HG02763 (cell line): ENCODE measurements at regions not wholly inside any gene's neighbourhood (a gene's known extent, or its start where the extent isn't known, plus 50 kb on each side); places are given as distances from the start of the nearest gene placed in this dataset.
"Not testable (repeated sequence)": the region's sequence is repeated elsewhere in the genome, so short reads cannot be mapped to it uniquely, and the experiment has no call there.

ENCODE experiments used
- ATAC-seq: cut with Tn5 transposase; IDR thresholded peaks from one replicate; pipeline ENCODE4 v1.9.1; 2021; ENCODE audit warnings: mild to moderate bottlenecking, moderate library complexity; ENCODE audit not compliant: unreplicated experiment

DNA sequence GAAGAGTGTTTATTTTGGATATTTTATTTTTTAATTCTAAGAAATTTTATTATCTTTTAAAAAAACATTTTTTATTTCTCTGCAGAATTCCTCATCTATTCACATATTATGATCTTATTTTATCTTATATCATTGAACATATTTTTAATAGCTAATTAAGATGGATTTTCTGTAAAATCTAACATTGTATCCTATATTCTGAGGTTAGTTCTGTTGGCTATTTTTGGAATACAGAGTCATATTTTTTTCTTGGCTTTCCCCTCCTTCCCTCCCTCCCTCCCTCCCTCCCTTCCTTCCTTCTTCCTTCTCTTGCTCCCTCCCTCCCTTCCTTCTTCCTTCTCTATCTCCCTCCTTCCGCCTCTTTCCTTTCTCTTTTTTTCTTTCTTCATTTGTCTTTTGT, 2326.6 kb upstream of the RAG2 start:
- ATAC-seq: no peak

GRCh38 chr11:38900211-38900610, 2302.2 kb upstream of the RAG2 start:
- no peak for ATAC-seq

DNA sequence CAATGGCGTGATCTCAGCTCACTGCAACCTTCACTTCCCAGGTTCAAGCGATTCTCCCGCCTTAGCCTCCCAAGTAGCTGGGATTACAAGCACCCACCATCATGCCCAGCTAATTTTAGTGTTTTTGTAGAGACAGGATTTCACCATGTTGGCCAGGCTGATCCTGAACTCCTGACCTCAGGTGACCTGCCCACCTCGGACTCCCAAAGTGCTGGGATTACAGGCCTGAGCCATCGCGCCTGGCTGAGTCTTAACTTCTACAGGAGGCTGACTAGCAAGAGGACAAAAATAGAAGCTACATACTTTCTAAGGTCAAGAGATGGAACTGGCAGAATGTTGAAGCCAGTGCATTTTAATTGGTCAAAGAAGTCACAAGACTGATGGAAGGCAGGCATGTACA, 2296.2 kb upstream of the RAG2 start:
- ATAC-seq: not testable (repeated sequence)

DNA sequence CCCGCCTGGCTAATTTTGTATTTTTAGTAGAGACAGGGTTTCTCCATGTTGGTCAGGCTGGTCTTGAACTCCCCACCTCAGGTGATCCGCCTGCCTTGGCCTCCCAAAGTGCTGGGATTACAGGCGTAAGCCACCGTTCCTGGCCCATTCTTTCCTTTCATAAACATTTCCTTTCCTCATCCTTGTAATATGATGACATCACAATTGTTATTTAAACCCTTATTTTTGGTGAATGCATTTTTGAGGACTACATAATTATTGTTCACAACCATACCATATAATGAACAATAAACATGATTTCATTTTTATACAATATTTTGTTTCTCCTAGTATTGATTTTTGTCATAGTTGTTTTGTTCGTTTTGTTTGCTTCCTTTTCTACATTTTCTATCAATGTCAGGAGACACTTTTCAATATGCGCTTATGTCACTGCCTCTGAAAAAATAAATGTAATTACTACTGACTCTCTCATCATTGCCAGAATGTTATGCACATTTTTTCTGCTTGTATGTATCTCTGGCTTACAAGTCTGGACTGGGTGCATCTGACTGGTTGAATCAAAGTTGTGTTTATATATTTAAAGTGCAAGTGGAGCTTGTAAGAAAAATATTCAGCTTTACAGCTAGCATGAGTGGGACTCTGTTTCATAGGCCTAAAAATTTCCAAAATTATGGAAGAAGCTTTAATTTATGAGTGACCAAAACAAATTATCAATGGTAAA, 2286.3 kb upstream of the RAG2 start:
- no peak for ATAC-seq

GRCh38 chr11:38867338-38867737, 2269.3 kb upstream of the RAG2 start:
- ATAC-seq: no peak

- ATAC-seq: no peak
Measured at GRCh38 chr11:38865922-38866321, 2267.9 kb upstream of the RAG2 start.

GRCh38 chr11:38842991-38843390, 2245.0 kb upstream of the RAG2 start:
- no peak for ATAC-seq

DNA sequence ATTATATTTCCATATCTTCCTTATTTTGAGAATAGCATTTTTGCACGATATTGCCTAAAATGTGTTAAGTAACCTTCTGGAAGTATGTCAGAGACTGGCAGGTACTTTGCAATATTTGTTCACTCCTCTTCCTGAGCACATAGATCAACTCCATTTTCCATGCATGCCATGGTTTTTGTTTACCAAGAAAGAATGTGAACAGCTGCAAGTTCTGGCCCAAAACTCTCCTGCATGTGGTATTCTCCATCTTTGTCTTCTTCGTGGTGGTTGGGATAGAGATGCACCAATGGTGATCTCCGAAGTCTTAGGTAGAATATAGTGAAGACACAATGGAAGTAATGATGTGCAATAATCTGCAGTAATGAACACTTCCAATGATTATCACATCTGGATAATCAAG, 2241.0 kb upstream of the RAG2 start:
- no peak for ATAC-seq

DNA sequence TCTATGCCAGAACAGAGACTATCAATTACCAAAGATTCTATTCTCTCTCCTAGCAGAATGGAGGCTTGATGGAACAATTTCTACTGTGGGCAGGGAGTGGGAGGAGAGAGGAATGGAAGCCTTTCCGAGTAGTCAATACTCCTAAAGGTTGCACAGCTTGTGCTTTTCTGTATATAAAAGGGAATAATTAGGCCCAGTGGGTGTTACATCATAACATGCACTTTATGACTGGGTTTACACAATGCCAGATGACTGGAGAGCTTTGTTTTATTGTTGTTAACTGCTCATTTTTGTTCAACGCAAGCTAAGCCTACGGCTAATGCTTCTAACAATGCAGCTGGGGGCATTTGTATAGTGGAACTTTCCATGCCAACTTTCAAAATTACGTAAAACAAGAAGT, 2237.9 kb upstream of the RAG2 start:
- ATAC-seq: no peak

DNA sequence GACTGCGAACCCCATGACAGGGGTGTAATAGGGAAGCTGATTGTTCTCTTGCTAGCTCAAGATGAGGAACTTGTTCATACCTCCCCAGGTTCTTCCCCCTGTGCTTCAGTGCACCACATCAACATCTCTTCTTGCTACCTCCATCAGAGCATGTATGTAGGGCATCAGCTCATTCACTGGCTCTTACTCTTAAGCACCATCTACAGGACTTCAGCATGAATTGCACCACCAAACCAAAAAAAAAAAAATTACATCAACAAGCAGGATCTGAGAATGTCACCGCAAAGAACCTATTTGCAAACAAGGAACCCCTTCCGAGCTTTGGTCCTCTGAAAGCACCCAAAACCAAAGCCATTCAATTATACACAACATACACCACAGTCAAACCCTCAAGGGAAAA, 2226.5 kb upstream of the RAG2 start:
- ATAC-seq: no peak

- not testable (repeated sequence) for ATAC-seq
Measured at GRCh38 chr11:38821786-38822185, 2223.8 kb upstream of the RAG2 start.

- no peak for ATAC-seq
Measured at GRCh38 chr11:38819981-38820380, 2221.9 kb upstream of the RAG2 start.

GRCh38 chr11:38818720-38819119, 2220.7 kb upstream of the RAG2 start:
- no peak for ATAC-seq

DNA sequence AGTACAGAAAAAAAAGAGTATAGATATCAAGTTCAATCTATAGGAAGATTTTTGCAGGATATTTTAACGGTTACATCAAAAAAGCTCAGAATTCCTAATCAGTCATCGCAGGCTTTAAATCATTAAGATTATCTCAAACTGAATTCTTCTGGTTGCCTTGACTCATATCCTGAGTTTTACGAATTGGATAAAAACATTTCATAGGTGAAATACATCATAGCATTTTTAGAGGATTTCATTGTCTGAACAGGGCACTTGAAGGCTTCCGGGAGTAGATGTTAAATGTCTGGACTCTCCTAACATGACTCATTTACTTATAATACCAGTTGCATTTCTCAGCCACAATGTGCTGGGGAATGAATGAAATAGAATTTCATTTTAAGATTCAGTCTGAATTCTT, 2216.6 kb upstream of the RAG2 start:
- ATAC-seq: no peak

- no peak for ATAC-seq
Measured at GRCh38 chr11:38809521-38809920, 2211.5 kb upstream of the RAG2 start.

DNA sequence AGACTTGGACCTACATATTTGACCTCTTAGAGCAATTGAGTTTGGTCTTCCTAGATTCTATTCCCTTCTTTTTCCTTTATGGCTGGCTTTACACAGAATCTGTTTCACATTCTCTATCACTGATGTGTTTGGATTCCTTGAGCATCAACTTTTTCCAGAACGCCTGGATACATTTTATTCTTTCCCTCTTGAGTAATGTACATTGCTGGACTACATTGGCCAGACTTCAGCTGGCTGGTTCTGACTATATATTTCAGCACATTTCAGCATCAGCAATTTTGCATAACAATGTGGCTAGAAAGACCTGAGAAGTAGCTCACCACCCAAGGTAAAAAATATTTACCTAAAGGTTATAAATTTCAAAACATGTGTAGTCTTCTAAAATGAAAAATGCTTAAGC, 2198.2 kb upstream of the RAG2 start:
- ATAC-seq: no peak

- no peak for ATAC-seq
Measured at GRCh38 chr11:38795027-38795426, 2197.0 kb upstream of the RAG2 start.

- no peak for ATAC-seq
Measured at GRCh38 chr11:38791346-38791961, 2193.4 kb upstream of the RAG2 start.

GRCh38 chr11:38788561-38788960, 2190.5 kb upstream of the RAG2 start:
- ATAC-seq: no peak

DNA sequence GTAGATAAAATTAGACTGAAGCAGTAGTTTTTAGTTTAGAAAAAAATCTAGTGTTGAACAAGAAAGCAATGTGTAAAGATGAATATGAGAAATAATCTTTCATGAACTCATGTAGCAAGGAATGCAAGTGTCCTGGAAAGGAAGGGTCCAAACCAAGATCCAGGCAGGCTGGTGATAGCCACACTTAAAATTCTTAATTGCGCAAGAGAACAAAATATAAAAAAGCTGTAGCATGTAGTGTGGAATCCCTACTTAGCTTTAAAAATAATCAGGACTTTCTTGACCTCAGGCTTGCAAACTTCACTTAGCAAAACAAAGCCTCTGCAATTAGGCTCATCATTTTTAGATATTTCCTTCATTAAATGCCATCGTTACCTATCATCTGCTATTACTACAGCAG, 2186.1 kb upstream of the RAG2 start:
- no peak for ATAC-seq

DNA sequence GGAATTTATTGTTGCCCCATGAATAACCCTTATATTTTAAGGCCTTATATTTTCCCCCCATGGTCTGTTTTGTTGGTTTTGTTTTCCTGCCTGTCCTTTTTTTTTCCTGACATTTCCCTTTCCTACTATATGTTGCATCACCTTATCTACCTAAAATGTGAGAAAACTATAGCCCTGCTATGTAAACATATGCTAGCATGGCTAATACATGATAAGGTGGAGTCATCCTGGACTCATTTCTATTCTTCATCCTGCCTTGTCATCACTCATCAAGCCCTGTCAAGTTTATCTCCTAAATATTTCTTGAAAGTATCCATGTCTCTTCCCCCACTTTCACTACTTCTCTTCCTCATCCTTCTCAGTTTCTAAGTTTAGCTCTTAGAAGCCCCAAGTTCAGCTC, 2168.8 kb upstream of the RAG2 start:
- no peak for ATAC-seq

- ATAC-seq: no peak
Measured at GRCh38 chr11:38759394-38759793, 2161.4 kb upstream of the RAG2 start.

DNA sequence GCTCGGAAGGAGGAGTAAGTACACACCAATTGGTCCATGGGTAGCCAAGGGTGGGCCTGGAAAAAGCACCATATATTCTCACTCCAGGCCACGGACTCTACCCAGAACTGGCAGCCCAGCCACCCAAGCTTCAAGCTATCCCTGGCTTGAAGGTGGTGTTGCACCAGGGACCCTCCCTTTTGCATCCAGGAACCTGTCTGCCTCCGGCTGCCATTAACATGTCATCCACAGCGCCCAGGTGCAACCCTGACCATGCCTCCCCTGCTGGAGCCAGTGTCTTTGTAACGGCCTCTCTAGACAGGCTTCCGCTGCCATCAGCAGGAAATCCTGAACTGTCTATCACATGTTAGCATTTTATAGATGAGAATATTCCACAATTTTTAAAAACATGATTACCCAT, 2158.5 kb upstream of the RAG2 start:
- ATAC-seq: no peak
